Astrocyte of the spinal cord (primary cell): ENCODE measurements at regions not wholly inside any gene's neighbourhood (a gene's known extent, or its start where the extent isn't known, plus 50 kb on each side); places are given as distances from the start of the nearest gene placed in this dataset.

Experiments used
- DNase-seq: peaks from one replicate; pipeline ENCODE4 v3.0.0; 2011; ENCODE audit warnings: low read depth, low spot score
- H3K4me3 ChIP-seq: 2 replicates; pipeline ENCODE4 v1.5.1; 2011; ENCODE audit warnings: low read depth, mild to moderate bottlenecking, low read length, moderate library complexity
- in situ Hi-C: cut with HindIII; loops from 2 replicates; pipeline ENCODE4 v1.10.0; 2017; ENCODE audit warnings: low sequenced_read_pairs
- TF ChIP-seq, protein P1 (sequence below): IDR thresholded peaks from 2 replicates; pipeline ENCODE4 v1.5.1; 2012; ENCODE audit warnings: low read depth, mild to moderate bottlenecking, low read length, inconsistent platforms

DNA sequence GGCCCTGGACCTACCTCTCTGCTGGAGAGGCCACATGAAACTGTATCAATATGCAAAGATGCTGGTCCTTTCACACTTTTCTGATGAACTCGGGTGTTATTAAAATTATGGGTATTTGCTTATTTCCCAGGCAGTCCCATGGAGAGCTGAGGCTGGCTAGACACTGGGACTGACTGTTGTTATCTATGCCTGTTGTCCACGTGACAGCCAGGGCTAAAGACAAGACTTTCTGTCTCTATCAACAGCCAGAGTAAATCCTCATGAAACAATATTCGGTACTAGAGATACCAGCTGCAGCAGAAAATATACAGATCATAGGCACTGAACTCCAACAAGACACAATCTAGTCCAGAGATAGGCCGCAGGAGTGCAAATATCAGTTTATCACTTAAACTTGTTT, 236.4 kb downstream of the FOXA2 start:
- no peak for DNase-seq
- no peak overlapping the region for H3K4me3 ChIP-seq
- TF ChIP-seq, protein P1, sequence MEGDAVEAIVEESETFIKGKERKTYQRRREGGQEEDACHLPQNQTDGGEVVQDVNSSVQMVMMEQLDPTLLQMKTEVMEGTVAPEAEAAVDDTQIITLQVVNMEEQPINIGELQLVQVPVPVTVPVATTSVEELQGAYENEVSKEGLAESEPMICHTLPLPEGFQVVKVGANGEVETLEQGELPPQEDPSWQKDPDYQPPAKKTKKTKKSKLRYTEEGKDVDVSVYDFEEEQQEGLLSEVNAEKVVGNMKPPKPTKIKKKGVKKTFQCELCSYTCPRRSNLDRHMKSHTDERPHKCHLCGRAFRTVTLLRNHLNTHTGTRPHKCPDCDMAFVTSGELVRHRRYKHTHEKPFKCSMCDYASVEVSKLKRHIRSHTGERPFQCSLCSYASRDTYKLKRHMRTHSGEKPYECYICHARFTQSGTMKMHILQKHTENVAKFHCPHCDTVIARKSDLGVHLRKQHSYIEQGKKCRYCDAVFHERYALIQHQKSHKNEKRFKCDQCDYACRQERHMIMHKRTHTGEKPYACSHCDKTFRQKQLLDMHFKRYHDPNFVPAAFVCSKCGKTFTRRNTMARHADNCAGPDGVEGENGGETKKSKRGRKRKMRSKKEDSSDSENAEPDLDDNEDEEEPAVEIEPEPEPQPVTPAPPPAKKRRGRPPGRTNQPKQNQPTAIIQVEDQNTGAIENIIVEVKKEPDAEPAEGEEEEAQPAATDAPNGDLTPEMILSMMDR, result no peak
- in situ Hi-C loops, result no loop called here

DNA sequence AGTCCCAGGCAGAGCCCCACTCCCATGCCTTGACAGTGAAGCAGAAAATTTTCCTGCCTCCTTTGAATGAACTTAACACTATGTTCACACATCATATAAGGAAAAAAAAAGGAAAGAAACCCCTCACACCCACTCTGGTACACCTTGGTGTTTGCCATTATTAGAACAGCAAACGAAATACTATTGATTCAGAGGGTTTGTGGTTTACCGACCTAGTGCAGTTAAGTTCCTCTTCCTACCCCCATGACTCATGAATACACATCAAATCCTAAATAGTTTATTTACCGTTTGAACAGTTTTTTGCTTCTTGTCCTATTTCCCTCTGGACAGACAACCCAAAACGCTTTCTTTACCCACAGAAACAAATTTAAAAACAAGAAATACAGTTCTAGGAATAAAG, 237.7 kb downstream of the FOXA2 start:
- no peak for DNase-seq
- in situ Hi-C loops, result no loop called here
- TF ChIP-seq, protein P1, result no peak
- no peak overlapping the region for H3K4me3 ChIP-seq

DNA sequence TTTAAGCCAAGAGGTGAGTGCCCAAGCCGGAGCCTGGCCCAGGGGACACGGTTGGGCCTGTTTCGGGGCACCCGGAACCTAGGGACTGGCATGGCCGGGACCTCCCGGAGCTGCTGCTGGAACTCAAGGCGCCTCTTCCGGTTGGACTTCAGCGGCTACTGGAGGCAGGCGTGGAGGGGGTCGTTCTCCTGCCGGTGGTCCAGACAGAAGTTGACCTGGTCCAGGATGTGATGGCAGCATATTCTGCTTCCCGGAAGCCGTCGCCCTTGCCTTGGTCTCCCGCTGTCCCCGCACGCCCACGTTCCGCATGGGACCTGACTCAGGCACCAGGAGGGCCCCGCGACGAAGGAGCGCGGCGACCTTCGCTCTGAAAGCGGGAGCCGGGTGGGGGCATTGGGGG, 240.8 kb downstream of the FOXA2 start:
- H3K4me3 ChIP-seq, result no peak overlapping the region
- no peak for DNase-seq
- in situ Hi-C loops, result no loop called here
- TF ChIP-seq, protein P1, result no peak

DNA sequence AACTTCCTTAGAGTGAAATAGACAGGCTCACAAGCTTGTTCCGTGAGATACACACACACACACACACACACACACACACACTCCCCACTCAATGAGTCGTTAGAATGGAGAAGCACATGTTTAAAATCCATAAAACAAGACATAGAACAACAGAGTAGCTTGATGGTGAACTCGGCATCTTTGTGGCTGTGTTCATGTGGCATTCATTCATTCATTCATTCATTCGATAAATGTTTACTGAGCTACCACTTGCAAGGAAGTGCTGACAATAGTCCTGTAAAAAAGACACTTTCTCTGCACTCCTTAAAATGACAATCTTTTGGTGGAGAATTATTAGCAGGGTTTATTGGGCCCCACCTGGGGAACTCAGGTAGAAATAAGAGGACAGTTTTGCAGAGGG, 242.0 kb downstream of the FOXA2 start:
- in situ Hi-C loops, result no loop called here
- no peak for DNase-seq
- H3K4me3 ChIP-seq, result no peak overlapping the region
- TF ChIP-seq, protein P1, result no peak

DNA sequence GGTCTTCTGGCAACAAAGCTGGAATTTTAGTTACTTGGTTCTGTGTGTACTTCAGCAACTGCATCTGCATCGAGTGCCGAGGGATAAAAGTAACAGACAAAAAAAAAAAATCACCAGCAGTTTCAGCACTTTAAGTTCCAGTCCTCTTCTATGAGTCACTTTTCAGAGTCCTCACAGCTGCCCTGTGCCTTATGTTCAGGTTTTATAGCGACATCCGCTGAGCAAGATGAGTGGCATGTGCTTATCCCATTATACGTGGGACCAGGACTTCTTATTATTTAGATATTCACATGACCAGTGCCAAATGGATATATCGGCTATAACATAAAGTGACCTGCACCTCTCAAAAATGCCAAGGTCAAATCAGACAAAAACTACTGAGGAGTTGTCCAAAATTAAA, 242.9 kb downstream of the FOXA2 start:
- TF ChIP-seq, protein P1, result no peak
- in situ Hi-C loops, result no loop called here
- no peak overlapping the region for H3K4me3 ChIP-seq
- peak; percentile 5 for DNase-seq

DNA sequence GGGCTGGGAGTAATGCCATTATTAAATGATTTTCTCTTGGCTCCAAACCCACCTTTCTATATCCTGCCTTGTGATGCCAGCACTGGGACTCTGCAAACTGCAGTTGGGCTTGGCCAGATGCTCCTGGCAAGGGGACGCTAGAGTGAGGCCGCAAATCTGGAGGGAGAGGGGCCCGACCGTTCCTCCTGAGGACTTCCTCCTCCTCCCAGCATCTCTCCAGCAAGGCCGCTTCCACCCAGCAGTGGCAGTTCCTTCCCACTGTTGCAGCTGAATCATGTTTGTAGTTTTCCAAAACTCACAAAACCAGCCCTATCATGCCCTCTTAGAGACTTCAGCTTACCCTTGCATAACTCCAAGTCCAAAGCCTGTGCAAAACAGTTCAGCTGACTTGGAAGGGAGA, 244.4 kb downstream of the FOXA2 start:
- in situ Hi-C loops, result no loop called here
- H3K4me3 ChIP-seq, result no peak overlapping the region
- DNase-seq, result no peak
- TF ChIP-seq, protein P1, result no peak
